ENCODE measurements at regions not wholly inside any gene's neighbourhood (a gene's known extent, or its start where the extent isn't known, plus 50 kb on each side); places are given as distances from the start of the nearest gene placed in this dataset.
"Not testable (repeated sequence)": the region's sequence is repeated elsewhere in the genome, so short reads cannot be mapped to it uniquely, and the experiment has no call there.

DNA sequence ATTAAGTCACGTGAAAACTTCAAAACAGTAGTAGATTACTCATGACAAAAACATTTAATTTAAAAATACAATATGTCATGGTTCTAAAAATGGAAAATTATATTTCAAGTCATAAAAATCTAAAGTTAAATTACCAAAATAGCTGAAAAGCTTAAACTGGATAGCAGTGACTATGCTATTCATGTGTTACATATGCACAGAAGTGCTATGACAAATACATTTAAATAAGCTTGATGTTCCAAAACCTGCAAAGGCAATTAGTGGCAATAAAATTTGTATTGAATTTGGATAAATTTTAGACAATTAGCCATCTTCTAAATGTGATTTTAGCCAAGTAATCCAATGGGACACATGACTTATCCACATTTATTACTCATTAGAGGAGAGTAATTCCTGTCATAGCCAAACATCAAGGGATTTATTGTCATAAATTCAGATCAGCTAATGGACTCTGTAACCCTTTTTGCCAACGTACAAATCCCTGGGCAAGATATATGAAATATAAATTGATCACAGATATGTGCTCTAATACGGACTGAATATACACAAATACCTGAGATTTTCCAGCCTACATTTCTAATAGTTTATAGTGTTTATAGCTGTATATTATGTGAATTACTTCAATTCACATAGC, 419.4 kb downstream of the ISL1 start:
- DNase-seq (ENCODE audit: low read depth, low spot score), result no peak

- no peak for DNase-seq (ENCODE audit: low read depth, low spot score)
Measured at GRCh38 chr5:51806677-51807076, 423.4 kb downstream of the ISL1 start.

DNA sequence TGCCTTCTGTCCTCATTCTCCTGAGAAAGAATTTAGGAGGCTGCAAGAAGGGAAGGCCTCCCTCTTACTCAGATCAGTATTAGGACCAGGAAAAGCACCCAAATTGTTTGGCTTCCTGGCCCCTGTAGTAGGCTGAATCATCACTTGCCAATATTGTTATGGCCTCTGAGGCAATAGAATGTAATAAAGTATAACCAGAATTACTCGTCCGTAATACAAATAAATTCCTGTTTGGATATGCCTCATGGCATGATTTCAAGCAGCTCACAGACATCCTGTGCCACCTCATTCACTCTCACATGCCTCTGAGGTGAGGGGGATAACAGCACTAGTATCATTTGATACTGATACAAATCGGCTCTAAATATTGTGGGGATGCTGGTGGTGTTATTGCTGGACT, 427.3 kb downstream of the ISL1 start:
- DNase-seq (ENCODE audit: low read depth, low spot score), result no peak

GRCh38 chr5:51811883-51812471, 428.7 kb downstream of the ISL1 start:
- DNase-seq (ENCODE audit: low read depth, low spot score), result no peak

- not testable (repeated sequence) for DNase-seq (ENCODE audit: low read depth, low spot score)
Measured at GRCh38 chr5:51814817-51815216, 431.6 kb downstream of the ISL1 start.

DNA sequence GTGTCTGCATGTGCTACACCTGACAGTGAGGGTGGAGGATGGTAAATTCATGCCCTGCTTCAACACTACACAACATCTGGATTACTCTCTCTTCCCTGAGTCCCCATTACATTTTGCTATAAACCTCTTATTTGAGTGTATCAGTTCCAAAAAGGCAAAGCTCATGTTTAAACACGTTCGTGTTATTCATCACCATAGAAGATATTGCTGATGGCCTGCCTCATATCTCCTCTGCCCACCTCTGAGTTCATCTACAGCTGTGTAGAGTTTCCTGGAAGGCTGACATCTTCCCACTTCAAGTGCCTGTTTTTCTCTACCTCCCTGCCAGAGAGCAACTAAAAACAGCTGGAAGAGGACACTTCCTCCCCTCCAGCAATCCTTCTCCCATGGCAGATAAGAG, 433.2 kb downstream of the ISL1 start:
- no peak for DNase-seq (ENCODE audit: low read depth, low spot score)

- DNase-seq (ENCODE audit: low read depth, low spot score), result no peak
Measured at GRCh38 chr5:51821697-51822096, 438.4 kb downstream of the ISL1 start.

DNA sequence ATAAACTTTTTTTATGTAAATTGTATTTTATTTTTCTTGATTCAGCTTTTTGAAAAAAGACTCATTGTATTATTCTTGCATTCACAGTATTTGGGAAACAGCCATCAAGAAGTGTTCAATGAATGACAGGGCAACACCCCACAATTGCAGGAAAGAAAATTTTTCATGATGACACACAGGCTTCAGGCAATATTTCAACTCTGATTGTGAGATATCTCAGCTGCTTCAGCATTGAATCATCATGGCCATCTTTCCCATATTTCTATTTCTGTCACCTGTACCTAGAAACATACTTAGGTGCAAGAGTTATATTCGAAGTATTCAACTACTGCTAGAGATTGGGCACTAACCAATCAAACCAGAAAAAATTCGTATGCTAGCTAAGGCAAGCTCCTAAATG, 446.0 kb downstream of the ISL1 start:
- DNase-seq (ENCODE audit: low read depth, low spot score), result no peak

DNA sequence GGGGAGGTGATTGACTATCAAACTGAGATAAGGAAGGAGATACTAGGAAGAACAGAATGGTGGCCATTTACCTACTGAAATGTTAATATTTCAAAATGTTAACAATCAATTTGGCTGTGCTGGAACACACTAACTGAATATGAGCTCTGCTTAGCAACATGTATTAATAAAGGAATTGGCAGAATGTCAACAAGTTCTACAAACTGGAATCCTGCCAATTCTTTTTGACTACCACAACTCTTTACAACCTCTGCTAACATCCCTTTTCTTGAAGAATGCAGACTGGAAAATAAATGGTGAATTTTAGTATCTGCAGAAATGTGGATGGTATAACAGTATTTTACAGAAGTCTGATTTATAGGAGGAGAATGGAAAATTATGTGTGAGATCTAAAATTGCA, 446.4 kb downstream of the ISL1 start:
- no peak for DNase-seq (ENCODE audit: low read depth, low spot score)

- DNase-seq (ENCODE audit: low read depth, low spot score), result no peak
Measured at GRCh38 chr5:51832934-51833470, 449.8 kb downstream of the ISL1 start.

DNA sequence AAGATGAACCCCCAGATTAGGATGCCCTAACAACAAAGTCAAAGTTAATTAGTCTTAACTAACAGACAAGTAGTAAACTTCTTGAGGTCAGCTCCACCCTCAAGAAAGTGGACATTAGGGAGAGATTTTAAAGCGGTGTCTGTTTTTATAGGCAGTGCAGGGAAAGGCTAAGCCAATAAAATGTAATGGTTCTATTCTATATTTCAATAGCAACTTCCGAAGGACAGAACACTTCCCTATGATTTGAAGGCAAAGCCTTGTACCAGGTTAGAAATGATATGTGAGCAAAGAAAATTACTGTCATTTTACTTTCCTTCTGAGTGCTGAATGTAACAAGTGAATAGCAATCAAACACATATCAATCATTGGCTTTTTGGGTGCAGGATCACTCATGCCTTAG, 455.2 kb downstream of the ISL1 start:
- DNase-seq (ENCODE audit: low read depth, low spot score), result no peak

DNA sequence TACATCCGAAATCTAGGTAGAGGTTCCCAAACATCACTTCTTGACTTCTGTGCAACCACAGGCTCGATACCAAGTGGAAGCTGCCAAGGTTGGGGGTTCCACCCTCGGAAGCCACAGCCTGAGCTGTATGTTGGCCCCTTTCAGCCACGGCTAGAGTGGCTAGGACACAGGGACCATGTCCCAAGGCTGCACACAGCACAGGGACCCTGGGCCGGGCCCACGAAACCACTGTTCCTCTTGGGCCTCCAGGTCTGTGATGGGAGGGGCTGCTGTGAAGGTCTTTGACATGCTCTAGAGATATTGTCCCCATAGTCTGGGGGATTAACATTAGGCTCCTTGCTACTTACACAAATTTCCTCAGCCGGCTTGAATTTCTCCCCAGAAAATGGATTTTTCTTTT, 460.6 kb downstream of the ISL1 start:
- DNase-seq (ENCODE audit: low read depth, low spot score), result no peak

DNA sequence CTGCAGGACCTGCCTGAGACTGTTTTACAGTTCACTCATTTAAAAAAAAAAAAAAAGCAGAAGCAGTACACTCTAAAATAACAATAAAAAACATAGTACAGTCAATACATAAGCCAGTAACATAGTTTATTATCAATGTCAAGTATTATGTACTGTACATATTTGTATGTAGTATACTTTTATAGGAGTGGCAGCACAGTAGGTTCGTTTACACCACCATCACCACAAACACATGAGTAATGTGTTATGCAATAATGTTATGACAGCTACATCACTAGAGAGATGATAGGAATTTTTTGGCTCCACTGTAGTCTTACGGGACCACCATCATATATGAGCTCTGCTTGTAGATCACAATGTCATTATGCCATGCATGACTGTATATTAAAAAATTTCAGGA, 462.8 kb downstream of the ISL1 start:
- no peak for DNase-seq (ENCODE audit: low read depth, low spot score)

GRCh38 chr5:51859624-51860023, 476.4 kb downstream of the ISL1 start:
- DNase-seq (ENCODE audit: low read depth, low spot score), result no peak

DNA sequence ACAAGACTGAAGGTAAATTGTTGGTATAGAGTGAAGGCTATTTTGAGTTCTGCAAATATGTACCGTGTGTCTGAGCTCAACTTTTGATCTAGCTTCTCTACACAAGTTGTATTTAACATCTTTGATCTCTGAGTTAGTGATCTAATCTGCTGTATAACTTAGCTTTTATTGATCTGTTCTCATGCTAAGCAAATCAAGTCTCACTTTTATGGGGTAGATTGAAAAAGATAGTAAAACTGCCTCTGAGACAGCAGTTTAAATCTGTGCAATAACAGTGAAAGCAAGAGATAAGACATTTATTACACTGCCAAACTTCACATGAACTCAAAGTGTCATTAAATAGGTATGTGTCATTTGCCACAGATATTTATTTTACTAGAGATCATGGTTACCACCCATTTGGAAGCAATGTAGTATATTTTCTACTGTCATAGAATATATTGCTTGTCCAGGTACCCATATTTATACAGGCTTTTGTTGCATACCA, 477.3 kb downstream of the ISL1 start:
- DNase-seq (ENCODE audit: low read depth, low spot score), result no peak

DNA sequence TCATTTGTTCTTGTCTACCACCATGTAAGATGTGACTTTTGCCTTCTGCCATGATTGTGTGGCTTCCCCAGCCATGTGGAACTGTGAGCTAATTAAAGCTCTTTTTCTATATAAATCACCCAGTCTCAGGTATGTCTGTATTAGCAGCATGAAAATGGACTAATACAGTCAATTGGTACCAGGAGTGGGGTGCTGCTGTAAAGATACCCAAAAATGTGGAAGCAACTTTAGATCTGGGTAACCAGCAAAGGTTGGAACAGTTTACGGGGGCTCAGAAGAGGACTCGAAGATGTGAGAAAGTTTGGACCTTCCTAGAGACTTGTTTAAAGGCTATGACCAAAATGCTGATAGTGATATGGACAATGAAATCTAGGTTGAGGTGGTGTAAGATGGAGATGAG, 488.9 kb downstream of the ISL1 start:
- no peak for DNase-seq (ENCODE audit: low read depth, low spot score)

DNA sequence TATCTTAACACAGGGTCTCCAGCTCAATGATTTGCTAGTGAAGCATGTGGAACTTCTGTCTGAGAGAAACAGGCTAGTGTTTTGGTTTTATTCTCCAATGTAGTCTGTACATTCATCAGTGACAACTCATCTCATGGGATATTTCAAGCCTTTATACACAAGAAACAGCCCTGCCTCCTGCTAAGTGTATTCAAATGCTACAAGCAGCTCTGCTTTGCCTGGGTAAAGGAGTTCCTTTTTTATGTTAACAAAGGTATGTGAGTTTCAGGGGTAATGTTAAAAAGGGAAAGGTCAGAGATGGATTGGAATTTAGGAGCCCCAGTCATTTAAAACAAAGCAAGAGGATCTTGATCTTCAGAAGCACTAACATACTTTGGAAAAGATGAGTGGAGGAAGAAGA, 498.7 kb downstream of the ISL1 start:
- DNase-seq (ENCODE audit: low read depth, low spot score), result peak; percentile 87

GRCh38 chr5:51882647-51883046, 499.4 kb downstream of the ISL1 start:
- DNase-seq (ENCODE audit: low read depth, low spot score), result no peak

DNA sequence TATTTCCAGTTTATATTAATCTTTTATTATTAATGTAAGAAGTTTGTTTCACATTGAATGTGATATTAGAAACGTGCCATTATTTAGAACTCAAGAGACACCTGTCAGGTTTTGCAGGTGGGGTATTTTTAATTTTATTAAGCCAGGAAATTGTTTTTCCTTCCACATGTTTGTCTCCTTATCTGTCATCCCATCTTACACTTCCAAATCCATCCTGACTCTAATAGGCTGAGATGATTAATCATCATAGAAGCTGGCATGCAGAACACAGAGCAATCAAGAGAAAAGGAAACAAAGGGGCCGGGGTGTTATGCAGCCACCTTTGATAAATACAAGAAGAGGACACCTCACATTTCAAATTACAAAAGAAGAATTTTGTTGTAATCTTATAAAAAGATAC, 506.5 kb downstream of the ISL1 start:
- DNase-seq (ENCODE audit: low read depth, low spot score), result no peak

GRCh38 chr5:51890435-51891116, 507.3 kb downstream of the ISL1 start:
- no peak for DNase-seq (ENCODE audit: low read depth, low spot score)

DNA sequence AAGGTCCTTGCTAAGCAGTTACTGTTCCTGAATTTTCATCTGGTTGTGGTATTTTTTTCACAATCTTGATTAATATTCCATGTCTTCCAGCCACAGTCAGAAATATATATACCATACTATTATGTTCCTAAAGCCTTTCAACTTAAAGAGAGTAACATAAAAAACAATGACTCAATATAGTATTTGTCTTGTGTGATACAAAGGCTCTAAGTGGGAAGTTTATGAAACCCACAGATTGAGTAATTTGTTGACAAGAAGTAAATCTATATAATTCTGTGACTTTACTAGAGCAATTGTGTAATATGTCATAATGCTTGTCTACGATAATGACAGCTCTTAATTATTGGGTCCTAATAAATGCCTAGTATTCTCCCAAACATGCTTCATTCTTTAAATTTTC, 509.4 kb downstream of the ISL1 start:
- no peak for DNase-seq (ENCODE audit: low read depth, low spot score)

DNA sequence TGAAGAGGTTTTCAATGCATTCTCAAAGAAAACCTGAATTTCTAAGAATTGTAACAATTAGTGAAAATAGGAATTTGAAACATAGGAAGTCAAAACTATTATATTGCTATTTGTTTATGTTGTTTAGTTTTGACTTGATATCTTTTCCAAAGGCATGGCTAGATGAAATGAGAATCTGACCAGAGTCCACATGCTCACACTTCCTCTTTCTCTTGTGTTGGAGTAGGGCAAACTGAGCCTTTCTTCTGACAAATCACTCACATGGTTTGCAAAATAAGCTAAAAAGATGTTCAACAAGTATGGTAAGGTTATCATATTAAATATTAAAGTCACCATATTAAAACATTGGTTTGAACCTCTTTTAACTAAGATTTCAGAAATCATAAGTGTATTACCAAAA, 512.6 kb downstream of the ISL1 start:
- no peak for DNase-seq (ENCODE audit: low read depth, low spot score)

DNA sequence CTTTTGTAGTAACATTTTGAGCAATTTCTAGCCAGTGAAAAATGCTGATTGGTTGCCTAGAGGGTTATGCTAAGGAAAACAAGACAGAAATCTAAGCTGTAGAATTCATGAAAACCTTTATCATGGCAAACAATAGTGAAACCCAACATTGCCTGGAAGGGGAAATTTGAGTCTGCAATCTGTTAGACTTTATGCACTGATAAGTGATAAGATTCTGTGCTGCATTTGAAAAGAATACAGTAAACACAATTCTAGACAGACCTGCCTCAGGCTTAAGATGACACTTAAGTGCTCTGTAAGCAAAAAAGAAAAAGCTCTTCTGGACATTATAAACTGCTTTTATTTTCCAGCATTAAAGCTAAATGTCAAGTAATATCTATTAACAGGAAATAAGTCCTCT, 519.3 kb downstream of the ISL1 start:
- no peak for DNase-seq (ENCODE audit: low read depth, low spot score)

Measured in iPS DF 19.7 (cell line).